Gastroesophageal sphincter (tissue), 4 donors: ENCODE measurements at regions not wholly inside any gene's neighbourhood (a gene's known extent, or its start where the extent isn't known, plus 50 kb on each side); places are given as distances from the start of the nearest gene placed in this dataset.
"Not testable (repeated sequence)": the region's sequence is repeated elsewhere in the genome, so short reads cannot be mapped to it uniquely, and the experiment has no call there.

ENCODE experiments used
- ATAC-seq: fragments of 150-250 bp; one replicate; pipeline ENCODE4 v1.9.1; 2016; ENCODE audit warnings: mild to moderate bottlenecking, moderate library complexity
- H3K27ac ChIP-seq, 4 donors: fragments of 200-600 bp; sonication (generic) in 3 of 4; 1 replicate in 3 of 4; 2 replicates in 1 of 4; pipeline ENCODE4 v1.5.1; 2016 to 2019
- H3K27me3 ChIP-seq: fragments of 200-600 bp; sonication (generic); one replicate; pipeline ENCODE4 v1.5.1; 2019
- H3K36me3 ChIP-seq, 2 donors: fragments of 200-600 bp; sonication (generic); one replicate each; pipeline ENCODE4 v1.5.1; 2019; ENCODE audit warnings: control low read depth in 1 of 2
- H3K4me1 ChIP-seq, 3 donors: fragments of 200-600 bp; sonication (generic); 1 replicate in 2 of 3; 2 replicates in 1 of 3; pipeline ENCODE4 v1.5.1; 2016 to 2019; ENCODE audit warnings: control low read depth in 2 of 3
- H3K4me3 ChIP-seq, 2 donors: fragments of 200-600 bp; sonication (generic); one replicate each; pipeline ENCODE4 v1.5.1; 2019; ENCODE audit warnings: mild to moderate bottlenecking in 1 of 2, moderate library complexity in 1 of 2
- H3K9me3 ChIP-seq, 3 donors: fragments of 200-600 bp; sonication (generic); one replicate each; pipeline ENCODE4 v1.5.1; 2017 to 2019; ENCODE audit warnings: control low read depth in 2 of 3
- EP300 ChIP-seq: sonication (generic); formaldehyde crosslinking; IDR thresholded peaks from one replicate; pipeline ENCODE4 v1.6.1; 2017; ENCODE audit warnings: antibody characterized with exemption, mild to moderate bottlenecking
- POLR2A ChIP-seq, 2 donors: fragments of 450-650 bp; IDR thresholded peaks; one replicate each; pipeline ENCODE4 v1.6.1; 2017; ENCODE audit warnings: antibody characterized with exemption in 2 of 2, mild to moderate bottlenecking in 2 of 2, moderate library complexity in 1 of 2
- POLR2AphosphoS5 ChIP-seq: sonication (generic); formaldehyde crosslinking; IDR thresholded peaks from one replicate; pipeline ENCODE4 v1.6.1; 2017; ENCODE audit warnings: antibody characterized with exemption
- WGBS, 2 donors: methylation state at CpG; one replicate each; pipeline ENCODE4 v1.1.5; 2018; ENCODE audit warnings: low coverage in 1 of 2; 5-methylcytosine and 5-hydroxymethylcytosine counted together
- TF ChIP-seq, protein P1 (sequence below), 4 experiments: fragments of 200-600 bp in 2 of 4; fragments of 450-650 bp in 2 of 4; sonication (generic) in 1 of 4; IDR thresholded peaks; one replicate each; pipeline ENCODE4 v1.5.1; 2017 to 2019; ENCODE audit warnings: antibody characterized with exemption in 4 of 4, mild to moderate bottlenecking in 2 of 4, moderate library complexity in 2 of 4

GRCh38 chr3:127044996-127045395 lies 62.1 kb downstream of the PLXNA1 start:
- WGBS, 2 donors, result 20 to 36% methylated on average over 1 to 3 of the region's 4 CpGs
- no peak overlapping the region for H3K4me3 ChIP-seq
- H3K27ac ChIP-seq, result peak overlapping the region in 2 of 4 donors; percentile 31 to 53
- no peak for ATAC-seq
- no peaks in the 10 kb centered on the region for H3K27me3 ChIP-seq
- no peaks in the 10 kb centered on the region for H3K36me3 ChIP-seq
- H3K4me1 ChIP-seq, result peaks cover 0 to 30% (median 10%) of the 10 kb centered on the region in 3 donors
- no peaks in the 10 kb centered on the region for H3K9me3 ChIP-seq
- TF ChIP-seq POLR2AphosphoS5 (no peak), EP300 (no peak)
- TF ChIP-seq, protein P1, sequence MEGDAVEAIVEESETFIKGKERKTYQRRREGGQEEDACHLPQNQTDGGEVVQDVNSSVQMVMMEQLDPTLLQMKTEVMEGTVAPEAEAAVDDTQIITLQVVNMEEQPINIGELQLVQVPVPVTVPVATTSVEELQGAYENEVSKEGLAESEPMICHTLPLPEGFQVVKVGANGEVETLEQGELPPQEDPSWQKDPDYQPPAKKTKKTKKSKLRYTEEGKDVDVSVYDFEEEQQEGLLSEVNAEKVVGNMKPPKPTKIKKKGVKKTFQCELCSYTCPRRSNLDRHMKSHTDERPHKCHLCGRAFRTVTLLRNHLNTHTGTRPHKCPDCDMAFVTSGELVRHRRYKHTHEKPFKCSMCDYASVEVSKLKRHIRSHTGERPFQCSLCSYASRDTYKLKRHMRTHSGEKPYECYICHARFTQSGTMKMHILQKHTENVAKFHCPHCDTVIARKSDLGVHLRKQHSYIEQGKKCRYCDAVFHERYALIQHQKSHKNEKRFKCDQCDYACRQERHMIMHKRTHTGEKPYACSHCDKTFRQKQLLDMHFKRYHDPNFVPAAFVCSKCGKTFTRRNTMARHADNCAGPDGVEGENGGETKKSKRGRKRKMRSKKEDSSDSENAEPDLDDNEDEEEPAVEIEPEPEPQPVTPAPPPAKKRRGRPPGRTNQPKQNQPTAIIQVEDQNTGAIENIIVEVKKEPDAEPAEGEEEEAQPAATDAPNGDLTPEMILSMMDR (IDR thresholded peaks at IDR 0.05), result no peak

GRCh38 chr3:127045435-127046045 lies 62.6 kb downstream of the PLXNA1 start:
- TF ChIP-seq EP300 (no peak), POLR2A (IDR thresholded peaks at IDR 0.05) (no peak), POLR2AphosphoS5 (no peak)
- TF ChIP-seq, protein P1 (IDR thresholded peaks at IDR 0.05), result no peak
- Histone ChIP-seq H3K27me3 (no peaks in the 10 kb centered on the region), H3K36me3 (no peaks in the 10 kb centered on the region), H3K27ac (peak overlapping the region in 2 of 4 donors; percentile 29 to 53), H3K4me1 (peaks cover 0 to 30% (median 10%) of the 10 kb centered on the region in 3 donors), H3K9me3 (no peaks in the 10 kb centered on the region), H3K4me3 (no peak overlapping the region)
- no peak for ATAC-seq
- 30 to 33% methylated on average over 5 of the region's 5 CpGs for WGBS, 2 donors

- H3K9me3 ChIP-seq, H3K27ac ChIP-seq, H3K27me3 ChIP-seq, H3K36me3 ChIP-seq, H3K4me3 ChIP-seq, ATAC-seq: not testable (repeated sequence)
- H3K4me1 ChIP-seq, result peaks cover 0 to 30% (median 10%) of the 10 kb centered on the region in 3 donors
- no CpG with 5 or more reads among the region's 28 CpGs for WGBS, 2 donors
These were observed 63.8 kb downstream of the PLXNA1 start for GRCh38 chr3:127046690-127047089.

- Histone ChIP-seq H3K36me3 (no peaks in the 10 kb centered on the region), H3K4me1 (peaks cover 0 to 12% (median 4%) of the 10 kb centered on the region in 3 donors), H3K9me3 (no peaks in the 10 kb centered on the region), H3K4me3 (no peak overlapping the region), H3K27ac (no peak overlapping the region), H3K27me3 (no peaks in the 10 kb centered on the region)
- 69 to 81% methylated on average over 2 to 5 of the region's 5 CpGs for WGBS, 2 donors
- no peak for ATAC-seq
- TF ChIP-seq POLR2AphosphoS5, result no peak
- no peak for TF ChIP-seq POLR2A (IDR thresholded peaks at IDR 0.05)
- no peak for TF ChIP-seq EP300
- TF ChIP-seq, protein P1 (IDR thresholded peaks at IDR 0.05), result no peak
These were observed 66.5 kb downstream of the PLXNA1 start for GRCh38 chr3:127049393-127049792.

DNA sequence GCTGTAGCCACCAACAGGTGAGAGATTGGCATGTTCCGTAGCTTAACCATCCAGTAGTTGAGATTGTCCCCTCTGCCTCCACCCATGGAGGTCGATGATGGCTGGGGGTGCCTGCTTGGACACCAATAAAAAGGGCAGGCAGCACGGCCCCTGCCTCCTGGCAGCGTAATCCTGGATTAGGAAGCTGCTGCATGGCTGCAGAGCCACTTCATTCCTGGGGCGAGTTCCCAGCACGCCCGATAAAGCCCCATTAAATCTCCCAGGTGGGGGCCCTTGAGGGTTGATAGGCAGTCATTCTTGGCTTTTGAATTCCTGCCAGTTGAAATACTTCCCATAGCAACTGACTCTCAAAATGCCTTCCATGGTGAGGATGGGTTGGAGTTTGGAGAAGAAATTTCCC lies 67.8 kb downstream of the PLXNA1 start:
- H3K4me3 ChIP-seq, result no peak overlapping the region
- H3K36me3 ChIP-seq, result no peaks in the 10 kb centered on the region
- peaks cover 0 to 4% (median 3%) of the 10 kb centered on the region in 3 donors for H3K4me1 ChIP-seq
- H3K9me3 ChIP-seq, result no peaks in the 10 kb centered on the region
- TF ChIP-seq, protein P1 (IDR thresholded peaks at IDR 0.05), result no peak
- no peak for TF ChIP-seq POLR2AphosphoS5
- TF ChIP-seq EP300, result no peak
- no peak for TF ChIP-seq POLR2A (IDR thresholded peaks at IDR 0.05)
- ATAC-seq, result no peak
- no peaks in the 10 kb centered on the region for H3K27me3 ChIP-seq
- no peak overlapping the region for H3K27ac ChIP-seq
- WGBS, 2 donors, result no CpG with 5 or more reads among the region's 7 CpGs
